LNCaP clone FGC (cell line): ENCODE measurements at regions not wholly inside any gene's neighbourhood (a gene's known extent, or its start where the extent isn't known, plus 50 kb on each side); places are given as distances from the start of the nearest gene placed in this dataset.

ENCODE experiments used
- DNase-seq: peaks from one replicate; pipeline ENCODE4 v3.0.0-alpha.2; 2011; ENCODE audit warnings: low read depth
- H3K4me3 ChIP-seq: 2 replicates; pipeline ENCODE4 v1.5.1; 2011; ENCODE audit warnings: mild to moderate bottlenecking, low read depth, low read length, control low read depth
- TF ChIP-seq, protein P1 (sequence below): IDR thresholded peaks from 2 replicates; pipeline ENCODE4 v1.5.1; 2012; ENCODE audit warnings: mild to moderate bottlenecking; ENCODE audit not compliant: control insufficient read depth, insufficient read depth; ENCODE audit errors: extremely low read depth

DNA sequence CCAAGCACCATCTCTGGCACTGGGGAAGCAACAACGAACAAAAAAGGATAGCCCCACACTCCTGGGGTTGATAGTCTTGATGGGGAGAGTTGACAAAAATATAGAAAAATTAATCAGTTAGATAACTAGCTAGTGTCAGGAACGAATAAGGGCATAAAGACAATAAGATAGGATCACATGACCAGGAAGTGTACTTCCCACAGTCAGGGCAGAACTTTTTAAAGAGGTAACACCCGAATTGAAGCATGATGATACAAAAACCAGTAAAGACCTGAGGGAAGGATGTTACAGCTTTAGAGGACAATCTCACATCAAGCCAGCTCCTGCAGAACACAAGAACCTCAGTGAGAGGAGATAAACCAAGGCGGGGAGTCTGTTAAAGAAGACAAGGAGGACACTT, 295.4 kb upstream of the CRIM1 start:
- H3K4me3 ChIP-seq = no peak overlapping the region
- no peak for DNase-seq
- TF ChIP-seq, protein P1, sequence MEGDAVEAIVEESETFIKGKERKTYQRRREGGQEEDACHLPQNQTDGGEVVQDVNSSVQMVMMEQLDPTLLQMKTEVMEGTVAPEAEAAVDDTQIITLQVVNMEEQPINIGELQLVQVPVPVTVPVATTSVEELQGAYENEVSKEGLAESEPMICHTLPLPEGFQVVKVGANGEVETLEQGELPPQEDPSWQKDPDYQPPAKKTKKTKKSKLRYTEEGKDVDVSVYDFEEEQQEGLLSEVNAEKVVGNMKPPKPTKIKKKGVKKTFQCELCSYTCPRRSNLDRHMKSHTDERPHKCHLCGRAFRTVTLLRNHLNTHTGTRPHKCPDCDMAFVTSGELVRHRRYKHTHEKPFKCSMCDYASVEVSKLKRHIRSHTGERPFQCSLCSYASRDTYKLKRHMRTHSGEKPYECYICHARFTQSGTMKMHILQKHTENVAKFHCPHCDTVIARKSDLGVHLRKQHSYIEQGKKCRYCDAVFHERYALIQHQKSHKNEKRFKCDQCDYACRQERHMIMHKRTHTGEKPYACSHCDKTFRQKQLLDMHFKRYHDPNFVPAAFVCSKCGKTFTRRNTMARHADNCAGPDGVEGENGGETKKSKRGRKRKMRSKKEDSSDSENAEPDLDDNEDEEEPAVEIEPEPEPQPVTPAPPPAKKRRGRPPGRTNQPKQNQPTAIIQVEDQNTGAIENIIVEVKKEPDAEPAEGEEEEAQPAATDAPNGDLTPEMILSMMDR = no peak

DNA sequence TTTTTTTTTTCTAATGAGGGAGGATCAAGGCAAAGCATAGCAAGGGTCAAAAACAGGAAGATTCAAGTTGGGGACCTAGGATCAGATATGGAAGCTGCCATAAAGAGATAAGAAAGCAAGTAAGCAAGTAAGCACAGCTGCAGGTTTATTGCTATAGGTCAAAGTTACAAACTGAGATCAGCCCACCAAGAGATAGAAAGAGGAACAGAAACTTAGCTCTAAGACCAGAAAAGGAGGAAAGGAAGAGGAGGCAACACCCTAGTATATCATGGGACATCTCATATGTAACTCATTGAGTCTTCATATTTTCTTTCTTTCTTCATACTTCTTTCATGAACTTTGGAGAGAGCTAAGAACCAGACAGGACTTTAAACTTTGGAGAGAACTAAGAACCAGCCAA, 295.9 kb upstream of the CRIM1 start:
- DNase-seq = no peak
- no peak overlapping the region for H3K4me3 ChIP-seq
- TF ChIP-seq, protein P1 = no peak

DNA sequence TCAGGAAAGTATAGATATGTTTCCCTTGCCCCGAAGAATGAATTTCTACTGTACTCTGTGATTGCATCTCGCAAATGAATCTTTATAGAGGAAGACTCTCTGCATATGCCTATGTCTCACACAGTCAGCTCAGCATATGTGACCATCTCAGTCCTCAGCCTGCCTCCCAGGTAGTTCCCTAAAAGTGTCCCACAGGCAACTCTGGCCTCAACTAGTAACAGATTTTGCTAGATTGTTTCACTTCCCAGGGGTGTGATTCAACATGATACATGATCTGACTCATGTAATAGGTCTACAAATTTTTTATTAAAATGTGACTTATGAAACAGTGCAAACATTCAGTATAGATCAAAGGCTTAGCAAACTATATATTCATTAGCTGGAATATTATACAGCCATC, 296.6 kb upstream of the CRIM1 start:
- no peak for DNase-seq
- TF ChIP-seq, protein P1 = no peak
- H3K4me3 ChIP-seq = no peak overlapping the region

DNA sequence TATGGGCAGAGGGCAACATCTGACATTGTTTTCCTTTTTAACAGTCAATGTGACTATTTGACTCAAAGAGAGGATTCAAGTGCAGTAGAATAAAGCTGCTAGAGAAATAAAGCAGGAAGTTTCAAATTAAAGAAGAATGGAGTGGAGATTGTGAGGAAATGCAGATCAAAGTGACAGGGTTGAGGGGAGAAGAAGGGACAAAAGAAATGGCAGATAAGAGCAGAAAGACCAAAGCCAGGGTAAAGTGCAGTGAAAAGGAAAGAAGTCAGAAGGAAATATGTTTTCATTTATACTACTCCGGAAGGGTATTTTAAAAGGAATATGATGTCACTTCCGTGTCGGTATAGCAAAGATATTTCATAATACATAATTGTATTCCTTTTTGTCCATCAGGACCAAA, 297.5 kb upstream of the CRIM1 start:
- H3K4me3 ChIP-seq = no peak overlapping the region
- no peak for DNase-seq
- TF ChIP-seq, protein P1 = no peak

DNA sequence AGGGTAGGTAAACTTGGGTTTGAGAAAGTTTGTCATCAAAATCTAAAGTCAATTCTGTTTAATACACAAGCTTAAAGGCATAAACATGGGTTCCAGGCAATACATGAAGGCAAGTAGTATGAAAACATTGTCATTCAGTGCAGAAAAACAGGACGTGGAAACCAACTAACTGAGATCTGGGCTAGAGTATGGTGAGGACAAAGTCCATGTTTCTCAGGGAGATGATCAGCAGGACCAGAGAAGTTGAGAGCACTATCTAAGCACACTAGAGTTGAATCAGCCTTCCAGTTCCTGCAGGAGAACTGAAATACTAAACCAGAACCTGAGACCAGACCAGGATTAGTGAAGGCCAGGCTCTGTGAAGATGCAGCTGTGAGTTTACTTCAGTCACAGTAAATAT, 302.8 kb upstream of the CRIM1 start:
- TF ChIP-seq, protein P1 = no peak
- H3K4me3 ChIP-seq = no peak overlapping the region
- no peak for DNase-seq

DNA sequence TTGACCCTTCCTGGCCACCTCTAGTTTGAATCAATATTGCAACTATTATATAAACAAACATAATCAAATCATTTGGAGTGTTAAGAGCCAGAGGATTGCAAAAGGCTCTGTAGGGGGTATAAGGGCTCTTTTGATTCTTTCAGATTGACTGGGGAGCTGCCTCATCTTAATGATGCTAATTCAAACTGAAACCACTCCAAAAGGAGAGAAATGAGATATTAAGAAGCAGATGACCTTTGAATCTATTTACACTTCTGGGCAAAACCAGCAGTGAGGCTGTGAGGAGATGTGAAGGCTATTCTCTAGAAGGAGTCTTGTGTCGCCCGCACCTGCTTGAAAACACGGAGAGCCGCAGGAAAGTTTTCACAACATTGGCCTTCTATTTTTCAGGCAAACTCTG, 311.2 kb upstream of the CRIM1 start:
- no peak overlapping the region for H3K4me3 ChIP-seq
- TF ChIP-seq, protein P1 = no peak
- no peak for DNase-seq

DNA sequence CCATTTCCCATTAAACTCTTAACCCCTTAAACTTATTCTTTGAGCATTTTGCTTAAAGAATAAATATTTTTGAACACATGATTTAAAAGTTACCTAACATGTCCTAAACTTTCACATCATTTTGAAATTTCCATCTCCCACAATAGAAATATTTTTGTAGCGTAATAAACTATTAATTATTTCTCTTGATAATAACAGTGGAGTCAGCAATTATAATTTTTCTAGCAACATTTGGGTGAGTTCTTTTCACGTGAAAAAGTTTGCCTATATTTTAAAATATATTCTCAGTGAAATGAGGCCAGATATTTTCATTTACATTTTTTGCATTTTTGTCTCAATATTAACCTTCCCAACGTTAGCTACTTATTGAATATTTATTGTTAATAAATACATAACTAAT, 320.4 kb upstream of the CRIM1 start:
- no peak overlapping the region for H3K4me3 ChIP-seq
- TF ChIP-seq, protein P1 = no peak
- DNase-seq = no peak
